Endodermal cell (in vitro differentiated cells): ENCODE measurements at regions not wholly inside any gene's neighbourhood (a gene's known extent, or its start where the extent isn't known, plus 50 kb on each side); places are given as distances from the start of the nearest gene placed in this dataset.

ENCODE experiments used
- DNase-seq: peaks from one replicate; pipeline ENCODE4 v3.0.0-alpha.2; 2017
- H3K27ac ChIP-seq: 2 replicates; pipeline ENCODE4 v1.5.1; 2013; ENCODE audit warnings: mild to moderate bottlenecking, low read depth, low read length, moderate library complexity
- H3K27me3 ChIP-seq: 2 replicates; pipeline ENCODE4 v1.6.1; 2013; ENCODE audit warnings: mild to moderate bottlenecking, low read length, moderate library complexity; ENCODE audit not compliant: insufficient read depth, control insufficient read depth, poor library complexity, severe bottlenecking
- H3K36me3 ChIP-seq: 2 replicates; pipeline ENCODE4 v1.7.0; 2013; ENCODE audit warnings: mild to moderate bottlenecking, low read length, moderate library complexity; ENCODE audit not compliant: control insufficient read depth, insufficient read depth
- H3K4me1 ChIP-seq: one replicate; pipeline ENCODE4 v1.7.0; 2013; ENCODE audit warnings: low read length; ENCODE audit not compliant: control insufficient read depth, insufficient read depth
- H3K4me3 ChIP-seq: 2 replicates; pipeline ENCODE4 v1.5.1; 2013; ENCODE audit warnings: mild to moderate bottlenecking, low read length, moderate library complexity
- H3K9ac ChIP-seq: 2 replicates; pipeline ENCODE4 v1.6.1; 2013; ENCODE audit warnings: mild to moderate bottlenecking, low read length, moderate library complexity; ENCODE audit not compliant: poor library complexity, severe bottlenecking; ENCODE audit errors: extremely low read depth
- H3K9me3 ChIP-seq: 2 replicates; pipeline ENCODE4 v1.6.1; 2013; ENCODE audit warnings: mild to moderate bottlenecking, low read length, moderate library complexity; ENCODE audit not compliant: control insufficient read depth
- H3K27ac Mint-ChIP-seq: 2 replicates; pipeline ENCODE4 v1.8.0; 2020; ENCODE audit warnings: mixed read lengths
- H3K27me3 Mint-ChIP-seq: 2 replicates; pipeline ENCODE4 v1.8.0; 2021; ENCODE audit warnings: mild to moderate bottlenecking, mixed read lengths; ENCODE audit not compliant: insufficient read depth
- H3K36me3 Mint-ChIP-seq: 2 replicates; pipeline ENCODE4 v1.8.0; 2020; ENCODE audit warnings: low read depth, mixed read lengths
- H3K4me1 Mint-ChIP-seq: 2 replicates; pipeline ENCODE4 v1.8.0; 2020; ENCODE audit warnings: mixed read lengths
- H3K4me3 Mint-ChIP-seq: 2 replicates; pipeline ENCODE4 v1.8.0; 2020; ENCODE audit warnings: mild to moderate bottlenecking, moderate library complexity, mixed read lengths
- H3K9me3 Mint-ChIP-seq: 2 replicates; pipeline ENCODE4 v1.8.0; 2020; ENCODE audit warnings: mild to moderate bottlenecking, mixed read lengths
- WGBS, 2 experiments: methylation state at CpG; one replicate each; pipeline versions ENCODE4 v1.1.5 to v1.1.7; 2013; ENCODE audit warnings: missing lambda C conversion rate in 2 of 2, mixed read lengths in 1 of 2; ENCODE audit not compliant: insufficient coverage in 1 of 2, insufficient read length in 1 of 2; 5-methylcytosine and 5-hydroxymethylcytosine counted together
- TF ChIP-seq, protein P1 (sequence below): fragments of 200-600 bp; sonication (generic); conservative IDR thresholded peaks from 2 replicates; pipeline ENCODE4 v1.5.0; 2021; ENCODE audit warnings: antibody characterized with exemption, mild to moderate bottlenecking

- Mint-ChIP-seq H3K9me3 (no peaks in the 10 kb centered on the region), H3K4me1 (no peaks in the 10 kb centered on the region), H3K4me3 (no peak overlapping the region), H3K27me3 (no peaks in the 10 kb centered on the region), H3K36me3 (no peaks in the 10 kb centered on the region), H3K27ac (no peak overlapping the region)
- no peak for DNase-seq
- Histone ChIP-seq H3K9me3 (no peaks in the 10 kb centered on the region), H3K4me1 (no peaks in the 10 kb centered on the region), H3K4me3 (no peak overlapping the region), H3K36me3 (no peaks in the 10 kb centered on the region), H3K27me3 (no peaks in the 10 kb centered on the region), H3K9ac (no peak overlapping the region), H3K27ac (no peak overlapping the region)
- WGBS, 2 experiments, result 82% methylated on average over 2 of the region's 2 CpGs; no CpG with 5 or more reads in 1 of the 2 experiments
- TF ChIP-seq, protein P1, sequence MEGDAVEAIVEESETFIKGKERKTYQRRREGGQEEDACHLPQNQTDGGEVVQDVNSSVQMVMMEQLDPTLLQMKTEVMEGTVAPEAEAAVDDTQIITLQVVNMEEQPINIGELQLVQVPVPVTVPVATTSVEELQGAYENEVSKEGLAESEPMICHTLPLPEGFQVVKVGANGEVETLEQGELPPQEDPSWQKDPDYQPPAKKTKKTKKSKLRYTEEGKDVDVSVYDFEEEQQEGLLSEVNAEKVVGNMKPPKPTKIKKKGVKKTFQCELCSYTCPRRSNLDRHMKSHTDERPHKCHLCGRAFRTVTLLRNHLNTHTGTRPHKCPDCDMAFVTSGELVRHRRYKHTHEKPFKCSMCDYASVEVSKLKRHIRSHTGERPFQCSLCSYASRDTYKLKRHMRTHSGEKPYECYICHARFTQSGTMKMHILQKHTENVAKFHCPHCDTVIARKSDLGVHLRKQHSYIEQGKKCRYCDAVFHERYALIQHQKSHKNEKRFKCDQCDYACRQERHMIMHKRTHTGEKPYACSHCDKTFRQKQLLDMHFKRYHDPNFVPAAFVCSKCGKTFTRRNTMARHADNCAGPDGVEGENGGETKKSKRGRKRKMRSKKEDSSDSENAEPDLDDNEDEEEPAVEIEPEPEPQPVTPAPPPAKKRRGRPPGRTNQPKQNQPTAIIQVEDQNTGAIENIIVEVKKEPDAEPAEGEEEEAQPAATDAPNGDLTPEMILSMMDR, result no peak
These were observed 378.3 kb downstream of the GBA3 start for GRCh38 chr4:23070848-23071570.

DNA sequence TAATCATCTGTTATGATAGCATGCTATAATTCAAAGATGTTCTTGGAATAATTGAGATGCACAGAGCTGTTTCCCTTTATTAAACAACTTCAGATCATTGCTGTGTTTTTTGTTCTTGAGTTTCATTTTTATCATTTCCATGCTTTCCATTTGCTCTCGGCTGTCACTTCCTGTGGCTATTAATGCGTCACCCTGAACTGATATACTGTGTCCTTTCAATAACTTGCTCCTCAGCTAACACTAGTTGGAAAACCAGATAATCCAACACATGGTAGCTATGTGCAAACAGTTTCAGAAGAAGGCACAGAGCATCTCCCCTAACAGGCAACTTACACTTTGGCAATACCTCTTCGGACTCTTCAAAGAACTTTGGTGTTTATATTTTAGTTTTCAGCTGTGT lies 376.0 kb downstream of the GBA3 start:
- 94 to 95% methylated on average over 2 to 3 of the region's 3 CpGs for WGBS, 2 experiments
- no peak overlapping the region for H3K27ac ChIP-seq
- Mint-ChIP-seq H3K4me1 (no peaks in the 10 kb centered on the region), H3K36me3 (no peaks in the 10 kb centered on the region), H3K27ac (no peak overlapping the region), H3K9me3 (no peaks in the 10 kb centered on the region), H3K4me3 (no peak overlapping the region), H3K27me3 (no peaks in the 10 kb centered on the region)
- no peak overlapping the region for H3K4me3 ChIP-seq
- no peak overlapping the region for H3K9ac ChIP-seq
- H3K27me3 ChIP-seq, result no peaks in the 10 kb centered on the region
- no peaks in the 10 kb centered on the region for H3K9me3 ChIP-seq
- H3K4me1 ChIP-seq, result no peaks in the 10 kb centered on the region
- no peak for DNase-seq
- TF ChIP-seq, protein P1, result no peak
- no peaks in the 10 kb centered on the region for H3K36me3 ChIP-seq

DNA sequence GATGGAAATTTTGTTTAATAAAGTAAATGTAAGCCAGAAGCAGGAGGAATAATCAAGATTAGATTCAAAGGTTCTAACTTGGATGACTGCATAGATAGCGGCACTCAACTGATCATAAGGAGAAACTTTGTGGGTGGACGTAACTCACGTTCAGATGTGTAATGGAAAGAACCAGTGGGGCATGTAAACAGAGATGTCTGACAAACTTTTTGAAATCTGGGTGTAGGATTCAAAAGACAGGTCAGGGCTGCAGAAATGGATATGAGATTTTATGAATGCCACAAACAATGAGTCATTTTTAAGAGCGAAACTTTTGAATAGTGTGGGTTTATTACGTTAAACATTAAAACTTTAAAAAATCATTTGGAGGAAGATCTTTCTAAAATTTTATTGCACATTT lies 375.6 kb downstream of the GBA3 start:
- Mint-ChIP-seq H3K27me3 (no peaks in the 10 kb centered on the region), H3K4me1 (no peaks in the 10 kb centered on the region), H3K9me3 (no peaks in the 10 kb centered on the region), H3K4me3 (no peak overlapping the region), H3K27ac (no peak overlapping the region), H3K36me3 (no peaks in the 10 kb centered on the region)
- 92 to 100% methylated on average over 3 to 5 of the region's 5 CpGs for WGBS, 2 experiments
- no peaks in the 10 kb centered on the region for H3K9me3 ChIP-seq
- TF ChIP-seq, protein P1, result no peak
- no peak overlapping the region for H3K4me3 ChIP-seq
- H3K27me3 ChIP-seq, result no peaks in the 10 kb centered on the region
- no peaks in the 10 kb centered on the region for H3K36me3 ChIP-seq
- no peak for DNase-seq
- H3K27ac ChIP-seq, result no peak overlapping the region
- H3K4me1 ChIP-seq, result no peaks in the 10 kb centered on the region
- no peak overlapping the region for H3K9ac ChIP-seq
